ENCODE measurements at regions not wholly inside any gene's neighbourhood (a gene's known extent, or its start where the extent isn't known, plus 50 kb on each side); places are given as distances from the start of the nearest gene placed in this dataset.
"Not testable (repeated sequence)": the region's sequence is repeated elsewhere in the genome, so short reads cannot be mapped to it uniquely, and the experiment has no call there.

- TF ChIP-seq, protein P1, sequence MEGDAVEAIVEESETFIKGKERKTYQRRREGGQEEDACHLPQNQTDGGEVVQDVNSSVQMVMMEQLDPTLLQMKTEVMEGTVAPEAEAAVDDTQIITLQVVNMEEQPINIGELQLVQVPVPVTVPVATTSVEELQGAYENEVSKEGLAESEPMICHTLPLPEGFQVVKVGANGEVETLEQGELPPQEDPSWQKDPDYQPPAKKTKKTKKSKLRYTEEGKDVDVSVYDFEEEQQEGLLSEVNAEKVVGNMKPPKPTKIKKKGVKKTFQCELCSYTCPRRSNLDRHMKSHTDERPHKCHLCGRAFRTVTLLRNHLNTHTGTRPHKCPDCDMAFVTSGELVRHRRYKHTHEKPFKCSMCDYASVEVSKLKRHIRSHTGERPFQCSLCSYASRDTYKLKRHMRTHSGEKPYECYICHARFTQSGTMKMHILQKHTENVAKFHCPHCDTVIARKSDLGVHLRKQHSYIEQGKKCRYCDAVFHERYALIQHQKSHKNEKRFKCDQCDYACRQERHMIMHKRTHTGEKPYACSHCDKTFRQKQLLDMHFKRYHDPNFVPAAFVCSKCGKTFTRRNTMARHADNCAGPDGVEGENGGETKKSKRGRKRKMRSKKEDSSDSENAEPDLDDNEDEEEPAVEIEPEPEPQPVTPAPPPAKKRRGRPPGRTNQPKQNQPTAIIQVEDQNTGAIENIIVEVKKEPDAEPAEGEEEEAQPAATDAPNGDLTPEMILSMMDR (IDR thresholded peaks at IDR 0.05; ENCODE audit: low read depth, low read length, missing input control) = no peak
- TF ChIP-seq JUND (IDR thresholded peaks at IDR 0.05) = no peak
- TF ChIP-seq EGR1 (IDR thresholded peaks at IDR 0.05; ENCODE audit: low read depth in 2 of 2) = no peak
These were observed 266.3 kb downstream of the SATB2 start (continued) for GRCh38 chr2:199191461-199191860.

DNA sequence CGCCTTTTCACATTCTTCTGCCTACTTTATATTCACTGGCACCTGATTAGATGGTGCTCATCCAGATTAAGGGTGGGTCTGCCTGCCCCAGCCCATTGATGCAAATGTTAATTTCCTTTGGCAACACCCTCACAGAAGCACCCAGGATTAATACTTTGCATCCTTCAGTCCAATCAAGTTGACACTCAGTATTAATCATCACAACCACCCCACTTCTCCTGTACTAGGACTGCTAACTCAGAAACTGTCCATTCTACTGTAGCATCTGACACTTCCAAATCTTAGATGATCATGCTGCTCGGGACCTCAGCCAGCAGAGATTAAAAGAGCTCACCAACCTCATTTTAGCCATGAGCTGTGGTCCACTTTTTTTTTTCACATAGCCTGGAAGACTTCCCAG, 268.5 kb downstream of the SATB2 start:
- 68% methylated on average over 2 of the region's 2 CpGs for WGBS
- no peaks in the 10 kb centered on the region for H3K27me3 ChIP-seq (ENCODE audit: control insufficient read depth in 4 of 4, insufficient read depth in 4 of 4, low read length in 3 of 4)
- H3K4me1 ChIP-seq (ENCODE audit: control insufficient read depth in 4 of 4, insufficient read depth in 4 of 4, low read length in 3 of 4) = no peaks in the 10 kb centered on the region
- H3K27ac ChIP-seq (ENCODE audit: low read depth in 1 of 2, low read length in 2 of 2) = no peak overlapping the region
- DNase-seq (ENCODE audit: low spot score) = no peak
- no peak overlapping the region for H3K4me3 ChIP-seq (ENCODE audit: low read depth in 1 of 3, low read length in 3 of 3)
- no peaks in the 10 kb centered on the region for H3K9me3 ChIP-seq (ENCODE audit: control insufficient read depth in 4 of 4, low read length in 3 of 4)
- no peak for TF ChIP-seq RAD21 (IDR thresholded peaks at IDR 0.05)
- no peak for TF ChIP-seq GABPA (IDR thresholded peaks at IDR 0.05 in 1 of 2, conservative IDR thresholded peaks at IDR 0.05 in 1 of 2)
- no peak for TF ChIP-seq RXRA (IDR thresholded peaks at IDR 0.05)
- TF ChIP-seq FOXA2 (IDR thresholded peaks at IDR 0.05) = no peak
- TF ChIP-seq HNF4A (conservative IDR thresholded peaks at IDR 0.05) = no peak
- TF ChIP-seq, protein P1 (IDR thresholded peaks at IDR 0.05; ENCODE audit: low read depth, low read length, missing input control) = no peak
- TF ChIP-seq JUND (IDR thresholded peaks at IDR 0.05) = no peak
- no peaks in the 10 kb centered on the region for H3K36me3 ChIP-seq (ENCODE audit: control insufficient read depth in 4 of 4, insufficient read depth in 3 of 4, low read depth in 1 of 4, low read length in 3 of 4)
- H3K9ac ChIP-seq (ENCODE audit: low read depth in 1 of 2, low read length in 2 of 2) = no peak overlapping the region

GRCh38 chr2:199186301-199186751, 271.4 kb downstream of the SATB2 start:
- H3K27ac ChIP-seq (ENCODE audit: low read depth in 1 of 2, low read length in 2 of 2) = no peak overlapping the region
- H3K27me3 ChIP-seq (ENCODE audit: control insufficient read depth in 4 of 4, insufficient read depth in 4 of 4, low read length in 3 of 4) = no peaks in the 10 kb centered on the region
- H3K9ac ChIP-seq (ENCODE audit: low read depth in 1 of 2, low read length in 2 of 2) = no peak overlapping the region
- H3K4me1 ChIP-seq (ENCODE audit: control insufficient read depth in 4 of 4, insufficient read depth in 4 of 4, low read length in 3 of 4) = no peaks in the 10 kb centered on the region
- H3K36me3 ChIP-seq (ENCODE audit: control insufficient read depth in 4 of 4, insufficient read depth in 3 of 4, low read depth in 1 of 4, low read length in 3 of 4) = no peaks in the 10 kb centered on the region
- H3K4me3 ChIP-seq (ENCODE audit: low read depth in 1 of 3, low read length in 3 of 3) = no peak overlapping the region
- H3K9me3 ChIP-seq (ENCODE audit: control insufficient read depth in 4 of 4, low read length in 3 of 4) = no peaks in the 10 kb centered on the region
- WGBS = 56% methylated on average over 2 of the region's 2 CpGs
- TF ChIP-seq REST (IDR thresholded peaks at IDR 0.05) (no peak), HNF4G (IDR thresholded peaks at IDR 0.05) (no peak), TAF1 (conservative IDR thresholded peaks at IDR 0.05) (no peak), NR2F2 (IDR thresholded peaks at IDR 0.05) (no peak), RAD21 (IDR thresholded peaks at IDR 0.05) (no peak), HNF4A (conservative IDR thresholded peaks at IDR 0.05) (no peak), RXRA (IDR thresholded peaks at IDR 0.05) (no peak), YY1 (IDR thresholded peaks at IDR 0.05) (no peak), FOXA1 (IDR thresholded peaks at IDR 0.05) (no peak), SP1 (IDR thresholded peaks at IDR 0.05) (no peak), GABPA (IDR thresholded peaks at IDR 0.05 in 1 of 2, conservative IDR thresholded peaks at IDR 0.05 in 1 of 2) (no peak), EGR1 (IDR thresholded peaks at IDR 0.05; ENCODE audit: low read depth in 2 of 2) (no peak), JUND (IDR thresholded peaks at IDR 0.05) (no peak)
- TF ChIP-seq, protein P1 (IDR thresholded peaks at IDR 0.05; ENCODE audit: low read depth, low read length, missing input control) = no peak
- no peak for DNase-seq (ENCODE audit: low spot score)

DNA sequence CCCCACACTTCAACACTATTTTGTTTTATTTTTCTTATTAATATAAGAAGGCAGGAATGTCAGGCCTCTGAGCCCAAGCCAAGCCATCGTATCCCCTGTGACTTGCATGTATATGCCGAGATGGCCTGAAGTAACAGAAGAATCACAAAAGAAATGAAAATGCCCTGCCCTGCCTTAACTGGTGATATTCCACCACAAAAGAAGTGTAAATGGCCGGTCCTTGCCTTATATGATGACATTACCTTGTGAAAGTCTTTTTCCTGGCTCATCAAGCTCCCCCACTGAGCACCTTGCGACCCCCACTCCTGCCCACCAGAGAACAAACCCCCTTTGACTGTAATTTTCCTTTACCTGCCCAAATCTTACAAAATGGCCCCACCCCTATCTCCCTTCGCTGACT, 272.6 kb downstream of the SATB2 start:
- not testable (repeated sequence) for H3K27me3 ChIP-seq (ENCODE audit: control insufficient read depth in 4 of 4, insufficient read depth in 4 of 4, low read length in 3 of 4); DNase-seq (ENCODE audit: low spot score); H3K9me3 ChIP-seq (ENCODE audit: control insufficient read depth in 4 of 4, low read length in 3 of 4); H3K4me1 ChIP-seq (ENCODE audit: control insufficient read depth in 4 of 4, insufficient read depth in 4 of 4, low read length in 3 of 4); H3K4me3 ChIP-seq (ENCODE audit: low read depth in 1 of 3, low read length in 3 of 3); H3K9ac ChIP-seq (ENCODE audit: low read depth in 1 of 2, low read length in 2 of 2); H3K27ac ChIP-seq (ENCODE audit: low read depth in 1 of 2, low read length in 2 of 2); H3K36me3 ChIP-seq (ENCODE audit: control insufficient read depth in 4 of 4, insufficient read depth in 3 of 4, low read depth in 1 of 4, low read length in 3 of 4)
- WGBS = 71% methylated on average over 5 of the region's 5 CpGs

Data from liver (tissue), 8 donors.